Activated CD8-positive, alpha-beta memory T cell treated with anti-CD3 and anti-CD28 coated beads, Interleukin-2, amount 50 U/mL, for 24 hours (primary cell): ENCODE measurements at regions not wholly inside any gene's neighbourhood (a gene's known extent, or its start where the extent isn't known, plus 50 kb on each side); places are given as distances from the start of the nearest gene placed in this dataset.

Source experiments
- DNase-seq: peaks from one replicate; pipeline ENCODE4 v3.0.0-alpha.2; 2020; ENCODE audit errors: extremely low read depth

DNA sequence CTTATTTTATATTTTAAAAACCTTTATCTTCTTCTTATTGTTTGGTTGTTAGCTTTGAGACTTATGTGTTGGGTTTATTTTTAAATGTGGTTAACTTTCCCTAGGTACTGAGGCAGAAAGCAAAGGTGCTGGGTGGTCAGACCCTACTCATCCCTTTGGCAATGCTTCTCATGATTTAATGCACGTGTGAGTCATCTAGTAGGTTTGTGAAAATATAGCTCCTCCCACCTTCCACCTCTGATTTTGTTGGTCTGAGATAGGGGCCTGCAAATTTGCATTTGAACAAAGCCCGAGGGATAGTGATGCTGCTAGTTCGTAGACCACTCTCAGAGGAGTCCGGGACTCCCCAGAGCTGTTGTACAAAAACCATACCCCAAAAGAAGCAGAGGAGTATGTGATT, 771.3 kb upstream of the ARGLU1 start:
- DNase-seq: no peak

GRCh38 chr13:107332188-107332587, 764.3 kb upstream of the ARGLU1 start:
- no peak for DNase-seq

DNA sequence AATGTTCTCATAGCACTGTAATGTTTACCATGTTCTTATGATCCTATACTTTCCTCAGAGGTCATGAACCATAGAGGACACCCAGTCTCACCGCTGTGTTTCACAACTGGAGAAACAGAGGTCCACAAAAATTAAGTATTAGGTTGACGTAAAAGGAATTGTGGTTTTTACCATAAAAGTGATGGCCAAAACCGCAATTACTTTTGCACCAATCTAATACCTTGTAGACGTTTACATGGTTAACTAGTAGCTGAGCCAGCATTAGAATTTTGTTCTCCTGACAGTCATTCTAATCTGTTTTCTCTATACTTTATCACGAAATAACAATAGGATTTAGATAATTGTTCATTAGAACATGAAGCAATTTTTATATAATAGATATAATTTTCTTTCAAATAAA, 763.4 kb upstream of the ARGLU1 start:
- no peak for DNase-seq

DNA sequence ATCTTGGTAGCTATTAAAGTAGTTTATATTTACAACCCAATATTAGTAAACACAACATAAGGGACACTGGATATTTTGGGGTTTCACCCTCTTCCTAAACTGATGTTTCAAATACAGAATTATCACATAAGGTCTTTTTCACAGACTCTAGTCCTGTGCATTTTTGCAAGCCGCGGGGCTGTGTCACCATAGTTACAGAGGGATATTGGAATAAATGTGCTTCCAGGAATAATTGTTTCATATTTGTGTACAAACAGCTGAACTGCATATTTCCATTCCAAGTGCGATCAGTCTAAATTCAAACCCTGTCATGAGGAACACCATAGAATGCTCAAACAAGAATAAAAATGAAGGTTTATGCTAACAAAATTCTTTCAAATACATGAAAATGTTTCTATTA, 762.5 kb upstream of the ARGLU1 start:
- no peak for DNase-seq

GRCh38 chr13:107329991-107330390, 762.1 kb upstream of the ARGLU1 start:
- DNase-seq: no peak

- no peak for DNase-seq
These were observed 756.7 kb upstream of the ARGLU1 start for GRCh38 chr13:107324416-107325204.

DNA sequence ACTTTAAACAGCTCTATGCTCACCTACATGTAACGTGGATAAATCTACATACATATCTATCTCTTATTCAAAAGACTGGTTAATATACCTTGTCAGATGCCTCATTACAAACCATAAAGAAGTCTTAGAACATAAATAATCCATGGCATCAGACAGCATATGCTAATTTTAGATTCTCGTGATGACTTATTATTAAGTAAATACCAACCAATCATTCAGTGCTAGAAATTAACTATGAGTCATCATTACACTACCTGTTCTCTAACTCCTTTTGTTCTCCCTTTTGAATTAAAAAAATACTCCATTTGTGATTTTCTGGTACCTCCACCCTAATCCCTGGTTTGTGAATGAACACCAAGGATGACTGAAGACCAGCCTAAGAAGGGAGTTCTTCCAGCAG, 754.3 kb upstream of the ARGLU1 start:
- DNase-seq: no peak

DNA sequence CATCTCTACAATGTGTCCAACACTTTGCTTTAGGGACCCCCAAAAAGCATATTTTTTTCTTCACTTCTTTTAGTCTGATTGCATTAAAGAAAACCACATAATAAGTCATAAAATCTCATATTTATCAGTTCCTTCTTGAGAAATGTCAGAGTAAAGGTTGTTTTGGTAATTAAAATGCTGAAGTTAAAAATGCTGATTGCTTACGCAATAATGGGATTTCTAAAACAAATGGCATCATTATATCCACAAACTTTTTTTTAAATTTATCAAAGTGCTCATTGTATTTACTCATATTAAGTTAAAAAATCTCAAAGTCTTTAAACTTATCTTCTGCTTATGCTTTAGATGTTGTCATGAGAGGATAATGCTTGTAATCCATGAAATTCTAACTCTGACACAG, 737.2 kb upstream of the ARGLU1 start:
- DNase-seq: no peak

GRCh38 chr13:107301724-107302374, 733.9 kb upstream of the ARGLU1 start:
- DNase-seq: no peak

DNA sequence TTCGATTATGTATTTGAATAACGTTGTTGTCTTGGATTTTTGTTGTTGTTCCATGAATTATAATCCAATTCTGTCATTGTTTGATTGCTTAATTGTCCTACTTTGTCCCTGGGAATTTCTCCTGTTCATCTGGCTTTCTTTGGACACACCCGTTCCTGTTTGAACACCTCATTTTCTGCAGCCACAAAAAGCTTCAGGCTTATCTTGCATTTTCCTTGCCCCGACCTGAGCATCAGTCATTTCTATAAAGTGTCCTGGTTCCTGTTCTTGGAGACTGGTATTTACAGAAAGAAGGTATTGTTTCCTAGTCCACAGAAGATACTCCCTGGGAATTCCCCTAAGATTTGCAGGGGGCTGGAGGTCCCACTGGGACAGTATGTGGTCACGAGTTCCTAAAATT, 731.8 kb upstream of the ARGLU1 start:
- no peak for DNase-seq

- no peak for DNase-seq
These were observed 728.9 kb upstream of the ARGLU1 start for GRCh38 chr13:107296804-107297203.

GRCh38 chr13:107295416-107296140, 727.6 kb upstream of the ARGLU1 start:
- no peak for DNase-seq

GRCh38 chr13:107293924-107294323, 726.0 kb upstream of the ARGLU1 start:
- DNase-seq: no peak

GRCh38 chr13:107291875-107292274, 723.9 kb upstream of the ARGLU1 start:
- DNase-seq: no peak

DNA sequence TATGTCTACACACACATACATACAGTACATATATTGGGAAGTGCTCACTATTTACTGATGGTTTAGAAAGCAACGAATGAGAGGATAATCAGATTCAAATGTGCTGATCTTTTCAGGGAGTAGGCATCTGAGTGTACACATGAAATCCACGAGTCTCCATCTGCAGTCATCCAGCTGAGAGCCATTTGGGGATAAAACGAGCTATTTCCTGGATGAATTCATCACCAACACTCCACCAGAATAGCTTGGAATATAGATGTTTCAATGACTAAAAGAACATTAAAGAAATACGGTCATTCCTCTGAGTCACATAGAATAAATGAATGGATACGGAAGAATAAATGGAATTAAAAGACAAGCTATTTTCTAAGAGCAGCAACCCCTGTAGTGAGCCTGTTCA, 721.6 kb upstream of the ARGLU1 start:
- no peak for DNase-seq

DNA sequence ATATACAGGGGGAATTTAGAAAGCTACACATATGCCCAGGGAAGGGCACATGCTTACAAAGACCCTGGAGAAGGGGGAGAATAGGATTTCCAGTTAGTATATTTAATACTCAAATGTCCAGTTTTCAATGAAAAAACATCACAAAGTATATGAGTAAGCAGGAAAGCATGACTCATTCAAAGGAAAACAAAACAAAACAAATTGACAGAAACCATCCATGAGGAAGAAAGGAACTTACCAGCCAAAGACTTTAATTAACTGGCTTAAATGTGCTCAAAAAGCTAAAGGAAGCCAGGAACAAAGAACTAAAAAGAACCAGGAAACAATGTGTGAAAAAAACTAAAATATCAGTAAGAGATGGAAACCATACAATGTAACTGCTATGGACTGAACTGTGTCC, 716.2 kb upstream of the ARGLU1 start:
- DNase-seq: no peak

- DNase-seq: no peak
These were observed 710.0 kb upstream of the ARGLU1 start for GRCh38 chr13:107277911-107278310.

DNA sequence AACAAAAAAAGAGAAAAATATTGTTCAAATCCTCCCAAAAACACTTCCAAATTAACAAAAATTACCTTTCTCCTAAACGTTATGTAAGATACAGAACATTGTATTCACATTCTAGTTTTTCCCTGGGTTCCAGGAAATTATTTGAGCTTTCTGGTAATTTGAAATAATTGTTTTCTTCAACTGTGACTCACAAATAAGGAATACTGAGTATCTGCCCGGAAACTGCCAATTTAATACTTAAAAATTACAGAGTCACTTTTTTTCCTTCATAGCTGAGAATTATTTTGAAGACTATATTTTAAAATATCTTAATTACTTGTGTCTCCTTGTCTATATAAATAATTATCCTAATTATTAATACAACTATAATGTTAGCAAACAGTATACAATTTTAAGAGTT, 709.0 kb upstream of the ARGLU1 start:
- no peak for DNase-seq

DNA sequence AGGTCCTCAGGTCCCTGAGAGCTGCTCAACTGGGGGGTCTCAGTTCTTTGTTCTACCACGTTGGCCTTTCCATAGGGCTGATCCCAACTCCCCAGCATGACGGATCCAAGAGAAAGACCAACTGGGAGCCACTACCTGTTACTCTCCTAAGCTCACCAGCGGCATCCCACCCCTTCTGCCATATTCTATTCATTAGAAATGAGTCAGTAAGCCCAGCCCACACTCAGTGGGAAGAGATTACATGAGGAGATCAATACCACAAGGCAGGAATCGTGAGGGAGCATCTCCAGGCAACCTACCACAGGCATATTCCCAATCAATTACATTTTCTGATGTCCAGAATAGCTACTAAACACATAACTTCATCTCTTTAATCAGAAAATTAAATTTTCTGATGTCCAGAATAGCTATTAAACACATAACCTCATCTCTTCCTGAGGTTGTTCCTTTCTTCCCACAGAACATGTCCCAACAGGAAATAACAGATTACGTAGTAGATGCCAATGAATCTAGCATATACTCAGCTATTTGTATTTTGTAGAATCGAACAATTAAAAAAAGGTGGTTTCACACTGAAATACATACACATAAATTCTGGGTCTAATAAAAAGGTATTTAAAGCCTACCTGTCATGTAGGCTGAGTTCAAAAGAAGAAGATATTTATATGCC, 708.1 kb upstream of the ARGLU1 start:
- DNase-seq: no peak

- no peak for DNase-seq
These were observed 707.4 kb upstream of the ARGLU1 start for GRCh38 chr13:107275312-107275711.

DNA sequence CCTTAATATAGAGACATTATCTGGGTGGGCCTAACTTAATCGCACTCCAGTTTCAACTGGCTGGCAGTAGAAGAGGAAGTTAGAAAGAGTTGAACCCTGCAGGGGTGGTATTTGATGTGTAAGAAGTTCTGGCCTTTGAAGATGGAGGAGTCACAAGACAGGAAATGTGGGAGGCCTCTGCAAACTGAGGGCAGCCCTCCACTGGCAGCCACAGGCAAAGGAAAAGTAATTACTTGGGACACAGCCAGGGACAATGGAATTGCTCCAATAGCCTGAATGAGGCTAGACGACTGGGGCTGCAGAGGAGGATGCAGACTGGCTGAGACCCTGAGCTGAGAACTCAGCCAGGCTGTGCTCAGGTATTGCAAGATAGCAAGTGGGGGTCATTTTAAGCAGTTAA, 703.3 kb upstream of the ARGLU1 start:
- no peak for DNase-seq

DNA sequence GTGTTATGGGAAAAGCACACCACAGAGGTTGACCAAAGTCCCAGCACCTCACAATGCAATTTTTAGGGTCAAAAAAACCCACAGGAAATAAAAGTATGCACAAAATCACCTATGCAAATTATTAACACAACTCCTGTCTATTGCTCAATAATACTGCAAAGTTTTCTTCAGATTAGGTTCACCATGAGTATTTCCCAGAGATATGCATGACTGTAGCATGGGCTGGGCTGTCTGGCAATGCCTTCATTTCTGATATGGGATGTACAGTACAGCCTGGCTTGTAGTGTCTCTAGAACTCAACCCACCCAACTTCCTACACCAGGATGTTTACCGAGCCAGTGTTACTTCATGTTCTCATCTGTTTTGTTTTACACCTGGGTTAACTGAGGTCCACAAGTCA, 698.7 kb upstream of the ARGLU1 start:
- no peak for DNase-seq
